KMS-11 (cell line): ENCODE measurements at regions not wholly inside any gene's neighbourhood (a gene's known extent, or its start where the extent isn't known, plus 50 kb on each side); places are given as distances from the start of the nearest gene placed in this dataset.

ENCODE experiments used
- H2AFZ ChIP-seq: fragments of 200-600 bp; sonication (generic); 2 replicates; pipeline ENCODE4 v1.6.1; 2016; ENCODE audit warnings: antibody characterized with exemption, mixed run types, low read depth
- H3K27ac ChIP-seq: fragments of 200-600 bp; sonication (generic); 2 replicates; pipeline ENCODE4 v1.6.1; 2016; ENCODE audit warnings: mild to moderate bottlenecking, mixed run types
- H3K27me3 ChIP-seq: fragments of 200-600 bp; sonication (generic); 2 replicates; pipeline ENCODE4 v1.6.1; 2017; ENCODE audit warnings: mild to moderate bottlenecking, low read depth, mixed run types, moderate library complexity; ENCODE audit not compliant: insufficient read depth
- H3K36me3 ChIP-seq: fragments of 200-600 bp; sonication (generic); 2 replicates; pipeline ENCODE4 v1.6.1; 2017; ENCODE audit warnings: mild to moderate bottlenecking, mixed run types; ENCODE audit not compliant: insufficient read depth
- H3K4me1 ChIP-seq: fragments of 200-600 bp; sonication (generic); 2 replicates; pipeline ENCODE4 v1.6.1; 2016; ENCODE audit warnings: mild to moderate bottlenecking, low read depth, mixed run types; ENCODE audit not compliant: poor library complexity, severe bottlenecking
- H3K4me2 ChIP-seq: fragments of 200-600 bp; sonication (generic); 2 replicates; pipeline ENCODE4 v1.7.0; 2016; ENCODE audit warnings: mild to moderate bottlenecking, mixed run types
- H3K4me3 ChIP-seq: fragments of 200-600 bp; sonication (generic); IDR thresholded peaks from 2 replicates; pipeline ENCODE4 v1.6.1; 2017; ENCODE audit warnings: low read depth, low read length, mixed read lengths; ENCODE audit not compliant: insufficient read depth
- H3K79me2 ChIP-seq: fragments of 200-600 bp; sonication (generic); 2 replicates; pipeline ENCODE4 v1.6.1; 2016; ENCODE audit warnings: low read depth, mixed run types; ENCODE audit not compliant: insufficient read depth
- H3K9ac ChIP-seq: fragments of 200-600 bp; sonication (generic); 2 replicates; pipeline ENCODE4 v1.6.1; 2016; ENCODE audit warnings: mild to moderate bottlenecking, mixed run types
- H4K20me1 ChIP-seq: fragments of 200-600 bp; sonication (generic); 2 replicates; pipeline ENCODE4 v1.6.1; 2016; ENCODE audit warnings: mild to moderate bottlenecking, mixed run types; ENCODE audit not compliant: insufficient read depth
- CTCF ChIP-seq: fragments of 200-600 bp; sonication (generic); conservative IDR thresholded peaks from 2 replicates; pipeline ENCODE4 v1.6.1; 2017; ENCODE audit warnings: low read depth, mild to moderate bottlenecking, antibody characterized with exemption, low read length, moderate library complexity, mixed read lengths

GRCh38 chr3:144141496-144141895 lies 169.9 kb downstream of the DIPK2A start:
- H2AFZ ChIP-seq: no peak overlapping the region
- no peak overlapping the region for H3K9ac ChIP-seq
- TF ChIP-seq CTCF: no peak
- H4K20me1 ChIP-seq: no peaks in the 10 kb centered on the region
- H3K79me2 ChIP-seq: no peaks in the 10 kb centered on the region
- H3K4me3 ChIP-seq: no peak overlapping the region
- no peaks in the 10 kb centered on the region for H3K36me3 ChIP-seq
- no peak overlapping the region for H3K27ac ChIP-seq
- no peak overlapping the region for H3K4me2 ChIP-seq
- no peaks in the 10 kb centered on the region for H3K27me3 ChIP-seq
- H3K4me1 ChIP-seq: no peaks in the 10 kb centered on the region

- H3K4me3 ChIP-seq: no peak overlapping the region
- H3K27me3 ChIP-seq: no peaks in the 10 kb centered on the region
- no peak overlapping the region for H3K4me2 ChIP-seq
- no peak overlapping the region for H3K27ac ChIP-seq
- no peak overlapping the region for H2AFZ ChIP-seq
- H4K20me1 ChIP-seq: no peaks in the 10 kb centered on the region
- H3K4me1 ChIP-seq: no peaks in the 10 kb centered on the region
- TF ChIP-seq CTCF: no peak
- H3K79me2 ChIP-seq: no peaks in the 10 kb centered on the region
- no peak overlapping the region for H3K9ac ChIP-seq
- H3K36me3 ChIP-seq: no peaks in the 10 kb centered on the region
Measured at GRCh38 chr3:144142151-144142840, 170.7 kb downstream of the DIPK2A start.

- no peaks in the 10 kb centered on the region for H4K20me1 ChIP-seq
- H3K79me2 ChIP-seq: no peaks in the 10 kb centered on the region
- no peak overlapping the region for H3K4me2 ChIP-seq
- H3K4me3 ChIP-seq: no peak overlapping the region
- no peak overlapping the region for H2AFZ ChIP-seq
- no peaks in the 10 kb centered on the region for H3K36me3 ChIP-seq
- no peak overlapping the region for H3K9ac ChIP-seq
- TF ChIP-seq CTCF: no peak
- no peak overlapping the region for H3K27ac ChIP-seq
- no peaks in the 10 kb centered on the region for H3K4me1 ChIP-seq
- H3K27me3 ChIP-seq: no peaks in the 10 kb centered on the region
Measured at GRCh38 chr3:144148356-144148755, 176.7 kb downstream of the DIPK2A start.

GRCh38 chr3:144151983-144152382 lies 180.4 kb downstream of the DIPK2A start:
- H3K36me3 ChIP-seq: no peaks in the 10 kb centered on the region
- TF ChIP-seq CTCF: no peak

More at GRCh38 chr3:144151983-144152382, 180.4 kb downstream of the DIPK2A start:
- H3K27ac ChIP-seq: no peak overlapping the region
- no peaks in the 10 kb centered on the region for H3K27me3 ChIP-seq
- no peak overlapping the region for H3K9ac ChIP-seq
- H3K4me2 ChIP-seq: no peak overlapping the region
- no peaks in the 10 kb centered on the region for H4K20me1 ChIP-seq
- no peaks in the 10 kb centered on the region for H3K79me2 ChIP-seq
- H3K4me1 ChIP-seq: no peaks in the 10 kb centered on the region
- no peak overlapping the region for H3K4me3 ChIP-seq
- no peak overlapping the region for H2AFZ ChIP-seq
